NCI-H226 (cell line): ENCODE measurements at regions not wholly inside any gene's neighbourhood (a gene's known extent, or its start where the extent isn't known, plus 50 kb on each side); places are given as distances from the start of the nearest gene placed in this dataset.

ENCODE experiments used
- DNase-seq: peaks from one replicate; pipeline ENCODE4 v3.0.0-alpha.2; 2015

- no peak for DNase-seq
These were observed 474.2 kb downstream of the GADD45G start for GRCh38 chr9:90078988-90079421.

- DNase-seq = no peak
These were observed 480.8 kb downstream of the GADD45G start for GRCh38 chr9:90085633-90086032.

GRCh38 chr9:90086101-90086511 is 481.3 kb downstream of the GADD45G start:
- no peak for DNase-seq

GRCh38 chr9:90088434-90088833 is 483.6 kb downstream of the GADD45G start:
- DNase-seq = no peak

- DNase-seq = no peak
These were observed 484.0 kb downstream of the GADD45G start for GRCh38 chr9:90088856-90089255.

GRCh38 chr9:90090997-90091396 is 486.2 kb downstream of the GADD45G start:
- DNase-seq = no peak

GRCh38 chr9:90092508-90092907 is 487.7 kb downstream of the GADD45G start:
- no peak for DNase-seq

GRCh38 chr9:90095682-90096081 is 490.9 kb downstream of the GADD45G start:
- no peak for DNase-seq

GRCh38 chr9:90097237-90097636 is 492.4 kb downstream of the GADD45G start:
- DNase-seq = no peak

- no peak for DNase-seq
These were observed 493.6 kb downstream of the GADD45G start for GRCh38 chr9:90098408-90098807.

- DNase-seq = no peak
These were observed 494.6 kb downstream of the GADD45G start for GRCh38 chr9:90099262-90099963.

- peak; percentile 12 for DNase-seq
These were observed 495.2 kb downstream of the GADD45G start for GRCh38 chr9:90100014-90100413.

- peak; percentile 80 for DNase-seq
These were observed 497.6 kb downstream of the GADD45G start for GRCh38 chr9:90102292-90102901.

GRCh38 chr9:90103771-90104170 is 499.0 kb downstream of the GADD45G start:
- DNase-seq = no peak

- DNase-seq = no peak
These were observed 501.0 kb downstream of the GADD45G start for GRCh38 chr9:90105773-90106172.

GRCh38 chr9:90107040-90107725 is 502.4 kb downstream of the GADD45G start:
- DNase-seq = no peak

GRCh38 chr9:90107726-90108655 is 503.2 kb downstream of the GADD45G start:
- no peak for DNase-seq

- DNase-seq = peak; percentile 95
These were observed 508.0 kb downstream of the GADD45G start for GRCh38 chr9:90112788-90113187.

GRCh38 chr9:90114641-90115425 is 510.0 kb downstream of the GADD45G start:
- peak; percentile 57 for DNase-seq

GRCh38 chr9:90121762-90122161 is 517.0 kb downstream of the GADD45G start:
- DNase-seq = no peak

GRCh38 chr9:90124961-90125360 is 517.7 kb downstream of the DIRAS2 start:
- DNase-seq = no peak

- DNase-seq = no peak
These were observed 514.7 kb downstream of the DIRAS2 start for GRCh38 chr9:90127923-90128322.
